ENCODE measurements at regions not wholly inside any gene's neighbourhood (a gene's known extent, or its start where the extent isn't known, plus 50 kb on each side); places are given as distances from the start of the nearest gene placed in this dataset.

GRCh38 chr4:177047070-177047850, 254.5 kb upstream of the VEGFC start:
- no peak for DNase-seq (ENCODE audit: low spot score)
- Mint-ChIP-seq H3K4me3 (ENCODE audit: unreplicated experiment) (no peak overlapping the region), H3K27me3 (ENCODE audit: low read depth) (peaks cover 3% of the 10 kb centered on the region), H3K4me1 (ENCODE audit: low read depth) (peaks cover 4% of the 10 kb centered on the region), H3K9me3 (ENCODE audit: low read depth) (no peaks in the 10 kb centered on the region), H3K27ac (ENCODE audit: unreplicated experiment) (no peak overlapping the region), H3K36me3 (ENCODE audit: low read depth) (peaks cover 2% of the 10 kb centered on the region)
- peak; percentile 98 for TF ChIP-seq CTCF (IDR thresholded peaks at IDR 0.05)

GRCh38 chr4:177047851-177048174, 255.1 kb upstream of the VEGFC start:
- H3K4me3 Mint-ChIP-seq (ENCODE audit: unreplicated experiment) = no peak overlapping the region
- H3K36me3 Mint-ChIP-seq (ENCODE audit: low read depth) = peaks cover 2% of the 10 kb centered on the region
- no peaks in the 10 kb centered on the region for H3K9me3 Mint-ChIP-seq (ENCODE audit: low read depth)
- no peak overlapping the region for H3K27ac Mint-ChIP-seq (ENCODE audit: unreplicated experiment)
- DNase-seq (ENCODE audit: low spot score) = no peak
- peaks cover 3% of the 10 kb centered on the region for H3K27me3 Mint-ChIP-seq (ENCODE audit: low read depth)
- H3K4me1 Mint-ChIP-seq (ENCODE audit: low read depth) = peaks cover 4% of the 10 kb centered on the region
- no peak for TF ChIP-seq CTCF (IDR thresholded peaks at IDR 0.05)

- H3K4me1 Mint-ChIP-seq (ENCODE audit: low read depth) = peaks cover 4% of the 10 kb centered on the region
These were observed 258.1 kb upstream of the NEIL3 start for GRCh38 chr4:177051473-177052060.

GRCh38 chr4:177052211-177052934, 257.3 kb upstream of the NEIL3 start:
- no peaks in the 10 kb centered on the region for H3K4me1 Mint-ChIP-seq (ENCODE audit: low read depth)
- peaks cover 2% of the 10 kb centered on the region for H3K36me3 Mint-ChIP-seq (ENCODE audit: low read depth)
- no peak for TF ChIP-seq CTCF (IDR thresholded peaks at IDR 0.05)
- H3K4me3 Mint-ChIP-seq (ENCODE audit: unreplicated experiment) = no peak overlapping the region
- peaks cover 4% of the 10 kb centered on the region for H3K27me3 Mint-ChIP-seq (ENCODE audit: low read depth)
- H3K27ac Mint-ChIP-seq (ENCODE audit: unreplicated experiment) = no peak overlapping the region
- DNase-seq (ENCODE audit: low spot score) = no peak
- H3K9me3 Mint-ChIP-seq (ENCODE audit: low read depth) = no peaks in the 10 kb centered on the region

More at GRCh38 chr4:177051473-177052060, 258.1 kb upstream of the NEIL3 start:
- no peaks in the 10 kb centered on the region for H3K9me3 Mint-ChIP-seq (ENCODE audit: low read depth)
- no peak overlapping the region for H3K27ac Mint-ChIP-seq (ENCODE audit: unreplicated experiment)
- no peak for DNase-seq (ENCODE audit: low spot score)
- H3K36me3 Mint-ChIP-seq (ENCODE audit: low read depth) = peaks cover 2% of the 10 kb centered on the region
- TF ChIP-seq CTCF (IDR thresholded peaks at IDR 0.05) = peak; percentile 56
- H3K27me3 Mint-ChIP-seq (ENCODE audit: low read depth) = peaks cover 4% of the 10 kb centered on the region
- H3K4me3 Mint-ChIP-seq (ENCODE audit: unreplicated experiment) = no peak overlapping the region

- H3K27ac Mint-ChIP-seq (ENCODE audit: unreplicated experiment) = no peak overlapping the region
- H3K9me3 Mint-ChIP-seq (ENCODE audit: low read depth) = peaks cover 11% of the 10 kb centered on the region
- no peak overlapping the region for H3K4me3 Mint-ChIP-seq (ENCODE audit: unreplicated experiment)
- H3K27me3 Mint-ChIP-seq (ENCODE audit: low read depth) = peaks cover 5% of the 10 kb centered on the region
- no peaks in the 10 kb centered on the region for H3K4me1 Mint-ChIP-seq (ENCODE audit: low read depth)
- no peaks in the 10 kb centered on the region for H3K36me3 Mint-ChIP-seq (ENCODE audit: low read depth)
- no peak for TF ChIP-seq CTCF (IDR thresholded peaks at IDR 0.05)
- DNase-seq (ENCODE audit: low spot score) = no peak
These were observed 252.5 kb upstream of the NEIL3 start for GRCh38 chr4:177057186-177057585.
